ENCODE measurements at regions not wholly inside any gene's neighbourhood (a gene's known extent, or its start where the extent isn't known, plus 50 kb on each side); places are given as distances from the start of the nearest gene placed in this dataset.

DNA sequence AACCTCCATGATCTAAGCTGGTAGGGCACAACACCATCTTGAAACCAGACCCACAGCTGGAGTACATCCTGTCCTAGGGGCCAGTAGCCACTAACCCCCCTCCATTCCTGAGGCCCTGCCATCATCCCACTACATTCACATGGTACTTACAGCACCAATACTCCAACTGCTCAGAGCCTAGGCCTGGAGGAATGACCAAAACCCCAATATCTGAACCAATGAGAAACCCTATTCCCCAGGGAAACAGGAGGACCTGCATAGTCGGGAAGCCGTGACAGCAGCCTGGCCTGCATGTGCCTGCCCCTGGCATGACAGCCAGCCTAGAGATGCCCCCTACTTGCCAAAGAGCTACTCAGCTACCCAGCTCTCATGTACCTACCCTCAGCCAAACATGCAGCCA, 65.4 kb upstream of the DMRT1 start:
- no peak for DNase-seq

GRCh38 chr9:777978-778377, 63.5 kb upstream of the DMRT1 start:
- no peak for DNase-seq

GRCh38 chr9:784202-784601, 57.3 kb upstream of the DMRT1 start:
- DNase-seq: no peak

- DNase-seq: no peak
Measured at GRCh38 chr9:784916-785315, 56.6 kb upstream of the DMRT1 start.

GRCh38 chr9:785997-786396, 55.5 kb upstream of the DMRT1 start:
- no peak for DNase-seq

DNA sequence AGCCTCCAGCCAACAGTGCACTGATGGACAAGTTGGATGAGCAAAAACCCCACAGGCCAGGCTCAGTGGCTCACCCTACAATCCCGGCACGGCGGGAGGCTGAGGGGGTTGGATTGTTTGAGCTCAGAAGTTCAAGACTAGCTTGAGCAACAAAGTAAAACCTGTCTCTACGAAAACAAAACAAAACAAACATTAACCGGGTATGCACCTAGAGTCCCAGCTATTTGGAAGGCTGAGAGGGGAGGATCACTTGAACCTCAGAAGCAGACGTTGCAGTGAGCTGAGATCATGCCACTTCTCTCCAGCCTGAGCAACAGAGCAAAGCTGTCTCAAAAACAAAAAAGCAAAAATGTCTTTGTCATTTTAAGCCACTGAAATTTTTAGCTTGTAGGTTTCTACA, 55.1 kb upstream of the DMRT1 start:
- DNase-seq: no peak

DNA sequence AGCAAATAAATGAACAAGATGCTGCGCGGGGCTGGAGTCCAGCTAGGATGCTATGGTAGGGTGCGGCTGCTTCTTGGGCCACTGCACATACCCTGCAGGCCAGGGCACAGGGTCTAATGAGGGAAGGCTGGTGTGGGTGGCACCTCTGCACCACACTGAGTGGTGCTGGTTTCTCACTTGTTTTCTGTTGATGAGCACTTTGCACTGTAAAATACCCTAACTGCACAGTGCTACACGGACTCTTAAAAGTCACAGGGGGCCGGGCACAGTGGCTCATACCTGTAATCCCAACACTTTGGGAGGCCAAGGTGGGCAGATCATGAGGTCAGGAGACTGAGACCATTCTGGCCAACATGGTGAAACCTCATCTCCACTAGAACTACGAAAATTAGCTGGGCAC, 52.7 kb upstream of the DMRT1 start:
- no peak for DNase-seq
